ENCODE measurements at regions not wholly inside any gene's neighbourhood (a gene's known extent, or its start where the extent isn't known, plus 50 kb on each side); places are given as distances from the start of the nearest gene placed in this dataset.
A peak's percentile ranks its signal among the peaks of the same experiment; 100 is the strongest.

- DNase-seq: no peak
Measured at GRCh38 chr1:164932580-164932979, 373.6 kb downstream of the PBX1 start.

GRCh38 chr1:164930833-164931232 lies 371.8 kb downstream of the PBX1 start:
- no peak for DNase-seq

- no peak for DNase-seq
Measured at GRCh38 chr1:164930241-164930640, 371.3 kb downstream of the PBX1 start.

DNA sequence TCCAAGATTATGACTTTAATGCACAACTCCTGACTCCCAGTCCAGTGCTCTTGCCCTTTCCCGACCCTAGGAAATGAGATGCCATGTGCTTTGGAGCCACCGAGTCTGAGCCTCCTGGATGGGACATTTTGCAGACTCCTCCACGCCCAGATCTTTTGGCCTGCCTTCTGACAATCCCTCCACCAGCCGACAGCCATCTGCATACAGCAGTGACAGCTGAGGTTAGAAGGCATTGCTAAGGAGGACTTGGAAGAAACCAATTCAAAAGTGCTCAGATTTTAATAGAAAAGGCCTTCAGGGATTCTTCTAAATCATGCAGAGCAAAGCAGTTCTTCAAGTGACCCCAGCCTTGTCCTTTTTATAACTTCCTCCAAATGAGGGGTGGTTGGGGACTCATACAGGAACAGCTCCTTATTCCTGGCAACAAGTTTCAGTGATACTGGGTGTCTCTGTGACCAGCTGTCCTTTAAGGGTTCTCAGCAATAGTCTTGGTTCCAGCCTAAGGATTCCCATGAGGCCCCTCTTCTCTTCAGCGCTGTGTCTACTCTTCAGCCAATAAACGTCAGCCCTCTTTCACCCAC lies 369.3 kb downstream of the PBX1 start:
- DNase-seq: no peak

- DNase-seq: no peak
Measured at GRCh38 chr1:164926107-164926506, 367.1 kb downstream of the PBX1 start.

DNA sequence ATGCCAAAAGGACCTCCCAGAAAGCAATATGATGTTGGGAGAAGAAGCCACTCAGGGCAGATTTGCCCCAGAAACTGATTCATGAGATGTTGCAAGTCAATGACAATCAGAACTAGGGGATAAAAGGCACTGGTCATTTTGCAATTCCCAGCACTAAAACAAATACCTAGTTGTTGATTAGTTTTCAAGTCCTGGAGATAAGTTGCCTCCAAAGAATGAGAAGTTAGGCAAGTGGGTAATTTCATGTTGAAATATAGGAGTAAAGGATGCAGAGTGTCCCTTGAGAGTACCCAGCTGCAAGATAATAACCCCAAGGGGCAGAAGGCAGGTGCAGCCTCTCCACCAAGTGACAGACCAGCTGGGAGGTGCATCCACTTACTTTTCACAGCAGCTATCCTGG lies 363.6 kb downstream of the PBX1 start:
- DNase-seq: peak; percentile 18

DNA sequence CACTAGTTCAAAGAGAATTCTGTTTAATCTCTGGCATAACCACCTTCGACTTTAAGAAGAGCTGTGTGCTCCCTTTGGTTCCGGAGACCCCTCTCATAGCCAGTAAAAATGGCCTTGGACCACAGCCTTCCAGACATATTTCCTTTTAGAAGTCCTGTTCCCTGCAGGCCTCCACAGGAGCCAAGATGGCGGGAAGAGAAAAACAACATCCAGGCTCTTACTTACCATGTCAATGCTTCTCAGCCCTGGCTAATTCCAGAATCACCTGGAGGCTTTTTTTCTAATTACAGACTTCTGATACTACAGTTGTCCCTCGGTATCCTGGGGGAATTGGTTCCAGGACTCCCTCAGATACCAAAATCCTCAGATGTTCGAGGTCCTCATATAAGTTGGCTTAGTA lies 362.5 kb downstream of the PBX1 start:
- DNase-seq: no peak

DNA sequence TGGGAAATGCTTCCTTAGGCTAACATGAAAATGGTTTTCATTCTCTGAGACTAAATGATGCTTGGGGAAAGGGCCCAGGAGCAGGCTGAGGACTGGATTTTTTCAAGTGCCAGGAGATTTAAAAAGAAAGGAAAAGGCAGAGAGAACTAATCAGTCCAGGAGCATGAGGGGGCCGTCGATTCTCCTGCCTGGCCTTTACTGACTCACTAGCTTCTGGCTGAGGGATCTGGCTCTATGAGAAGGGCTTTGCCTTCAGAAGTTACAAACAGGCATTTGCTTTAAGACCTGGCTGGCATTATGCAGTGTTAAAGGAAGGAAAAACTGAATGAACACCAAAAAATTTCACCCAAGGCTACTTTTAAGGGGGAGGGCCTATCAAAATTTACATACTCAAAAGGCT lies 359.2 kb downstream of the PBX1 start:
- DNase-seq: no peak

DNA sequence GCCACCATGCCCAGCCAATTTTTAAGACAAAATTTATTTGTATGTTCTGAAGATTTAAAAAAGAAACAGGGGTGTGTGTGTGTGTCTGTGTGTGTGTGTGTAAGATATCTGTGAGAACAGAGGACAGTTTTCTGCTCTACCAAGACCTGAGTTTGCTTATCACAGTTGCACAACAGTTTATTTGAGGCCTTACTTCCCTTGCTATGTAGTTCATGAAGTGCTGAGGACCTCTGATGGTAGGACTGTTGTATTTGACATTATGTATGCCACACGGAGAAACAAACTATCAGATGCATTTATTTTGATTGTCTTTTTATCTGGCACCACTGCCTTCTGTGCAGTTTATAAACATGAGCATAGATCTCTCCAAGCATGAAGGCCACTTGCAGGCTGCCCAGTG lies 355.2 kb downstream of the PBX1 start:
- no peak for DNase-seq

- no peak for DNase-seq
Measured at GRCh38 chr1:164912290-164912689, 353.3 kb downstream of the PBX1 start.

GRCh38 chr1:164910671-164911070 lies 351.7 kb downstream of the PBX1 start:
- DNase-seq: no peak

GRCh38 chr1:164907666-164908065 lies 348.7 kb downstream of the PBX1 start:
- DNase-seq: no peak

DNA sequence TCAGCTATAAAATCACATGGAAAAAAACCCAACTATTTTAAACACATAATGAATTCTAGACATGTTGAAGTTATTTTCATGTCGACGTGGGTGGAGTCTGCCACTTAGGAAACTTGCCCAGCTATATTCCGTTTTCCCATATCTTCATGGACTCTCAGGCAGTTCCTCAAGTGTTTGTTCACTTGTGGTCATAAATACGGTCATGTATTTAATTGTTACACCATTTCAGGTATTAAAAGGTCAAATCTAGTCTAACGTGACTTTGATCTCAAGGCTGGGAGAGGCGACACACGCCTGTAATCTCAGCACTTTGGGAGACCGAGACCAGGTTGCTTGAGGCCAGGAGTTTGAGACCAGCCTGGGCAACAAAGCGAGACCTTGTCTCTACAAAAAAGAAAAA lies 346.9 kb downstream of the PBX1 start:
- DNase-seq: no peak

- DNase-seq: no peak
Measured at GRCh38 chr1:164902491-164902890, 343.5 kb downstream of the PBX1 start.
